ENCODE measurements at regions not wholly inside any gene's neighbourhood (a gene's known extent, or its start where the extent isn't known, plus 50 kb on each side); places are given as distances from the start of the nearest gene placed in this dataset.

DNA sequence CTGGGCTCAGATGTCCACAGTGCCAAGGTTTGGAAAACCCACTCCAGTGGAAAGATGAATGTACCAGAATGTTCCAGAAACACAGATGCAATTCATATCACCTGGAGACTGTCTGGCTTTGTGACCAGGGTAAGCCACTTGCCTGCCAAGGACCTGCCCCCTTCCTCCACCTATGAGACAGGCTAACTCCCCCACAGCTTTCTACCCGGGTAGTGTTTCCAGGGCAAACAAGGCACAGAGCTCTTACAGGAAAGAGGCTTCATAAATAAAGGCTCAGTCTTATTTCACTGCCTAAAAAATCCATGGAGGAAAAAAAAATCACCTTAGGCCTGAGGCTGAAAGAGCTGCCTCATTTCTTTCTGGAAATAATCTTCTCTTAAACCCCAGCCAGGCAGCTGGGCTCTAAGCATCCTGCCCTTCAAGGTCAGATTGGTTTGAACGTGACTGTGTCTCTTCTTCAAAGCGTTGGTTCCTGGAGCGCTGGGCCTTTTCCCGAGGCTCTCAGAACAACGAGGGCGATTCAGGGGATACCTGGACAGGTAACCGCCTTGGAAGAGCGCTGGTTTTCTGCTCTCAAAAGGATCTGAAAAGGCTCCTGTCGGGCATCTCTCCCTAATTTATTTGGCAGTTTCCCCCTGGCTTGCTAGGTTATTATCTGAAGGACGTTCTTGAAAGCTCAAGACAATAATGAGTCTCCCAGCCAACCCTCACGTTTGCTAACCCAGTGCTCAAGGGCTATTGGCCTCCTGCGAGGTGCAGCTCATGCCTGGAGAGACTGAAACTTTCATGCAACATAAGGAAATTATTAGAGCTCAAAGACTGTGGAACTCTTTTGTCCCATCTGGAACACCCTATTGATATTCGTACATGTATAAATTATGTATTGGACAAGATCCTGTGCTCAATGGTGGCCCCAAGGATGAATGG, 199.2 kb upstream of the PMEPA1 start:
- no peak for DNase-seq

DNA sequence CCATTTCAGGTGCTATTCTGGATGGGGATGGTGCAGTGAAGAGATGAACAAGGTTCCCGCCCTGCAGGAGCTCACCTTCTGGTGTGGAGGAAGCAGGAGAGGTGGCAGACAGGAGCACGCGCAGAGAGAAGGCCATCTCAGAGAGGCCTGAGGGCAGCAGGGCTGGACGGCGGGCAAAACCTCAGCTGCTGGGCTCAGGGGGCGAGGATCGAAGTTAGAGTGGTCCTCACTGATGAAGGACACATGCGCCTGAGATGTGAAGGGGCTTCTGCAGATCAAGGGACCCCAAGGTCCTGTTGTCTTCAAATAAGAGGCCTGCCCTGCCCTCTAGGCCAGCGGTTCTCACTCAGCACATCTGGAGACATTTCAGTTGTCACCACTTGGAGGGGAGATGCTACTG, 198.4 kb upstream of the PMEPA1 start:
- no peak for DNase-seq

DNA sequence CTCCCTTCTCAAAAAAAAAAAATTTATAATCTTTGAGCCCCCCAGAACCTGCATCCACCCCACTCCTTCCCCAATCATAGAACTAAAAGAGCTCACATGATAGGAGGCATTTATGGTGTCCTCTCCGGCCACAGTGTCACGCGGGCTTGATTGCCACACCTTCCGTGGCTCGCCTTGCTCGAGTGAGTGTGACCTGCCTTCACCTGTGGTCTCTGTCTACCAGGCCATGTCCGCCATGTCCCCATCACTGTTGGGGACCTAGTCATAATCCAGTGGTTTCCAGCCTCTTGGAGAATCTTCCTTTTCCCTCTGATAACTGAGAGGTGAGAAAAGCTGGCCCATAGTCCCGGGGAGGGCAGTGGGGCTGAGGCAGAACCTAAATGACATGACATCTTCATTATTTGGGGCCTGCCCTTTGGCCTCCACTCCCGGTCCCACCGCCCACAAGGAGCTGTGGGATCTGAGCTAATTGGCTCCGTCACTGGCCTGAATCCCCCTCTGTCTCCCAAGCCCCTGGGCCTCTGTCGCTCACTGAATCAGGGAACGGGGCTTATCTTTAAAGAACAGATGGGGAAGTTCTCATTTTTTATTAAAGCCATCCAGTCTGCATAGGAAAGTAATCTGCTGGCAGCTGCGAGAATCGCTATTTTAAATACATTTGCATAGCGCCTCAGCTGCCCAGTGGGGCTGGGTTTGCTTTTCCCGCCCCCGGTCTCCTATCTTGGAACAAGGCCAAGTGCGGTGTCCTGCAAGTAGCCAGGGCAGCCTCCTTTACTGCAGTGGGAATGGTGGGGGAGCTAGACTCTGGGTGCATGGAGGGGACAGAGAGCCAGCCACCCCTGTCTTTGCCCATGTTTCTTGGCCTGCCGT, 197.6 kb upstream of the PMEPA1 start:
- DNase-seq: no peak

DNA sequence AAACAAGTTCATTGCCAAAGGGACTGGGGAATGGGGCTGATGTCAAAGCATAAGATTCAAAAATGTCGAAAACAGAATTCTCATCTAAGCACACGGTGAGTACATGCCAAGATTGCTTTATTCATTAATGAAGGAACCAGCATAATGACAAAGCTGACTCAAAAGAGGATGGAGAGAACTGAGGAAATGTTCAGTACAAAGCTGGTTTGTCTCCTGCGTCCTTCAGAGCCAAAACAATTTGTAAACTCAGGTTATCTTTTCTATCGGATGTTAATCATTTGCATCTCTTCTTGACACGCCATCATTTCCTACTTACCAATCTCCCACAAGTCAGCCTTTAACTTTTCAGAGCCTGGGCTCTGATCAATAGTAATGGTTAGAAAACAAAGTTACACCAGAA, 195.6 kb upstream of the PMEPA1 start:
- no peak for DNase-seq

- DNase-seq: no peak
Observed at GRCh38 chr20:57904314-57905105, 194.7 kb upstream of the PMEPA1 start.

DNA sequence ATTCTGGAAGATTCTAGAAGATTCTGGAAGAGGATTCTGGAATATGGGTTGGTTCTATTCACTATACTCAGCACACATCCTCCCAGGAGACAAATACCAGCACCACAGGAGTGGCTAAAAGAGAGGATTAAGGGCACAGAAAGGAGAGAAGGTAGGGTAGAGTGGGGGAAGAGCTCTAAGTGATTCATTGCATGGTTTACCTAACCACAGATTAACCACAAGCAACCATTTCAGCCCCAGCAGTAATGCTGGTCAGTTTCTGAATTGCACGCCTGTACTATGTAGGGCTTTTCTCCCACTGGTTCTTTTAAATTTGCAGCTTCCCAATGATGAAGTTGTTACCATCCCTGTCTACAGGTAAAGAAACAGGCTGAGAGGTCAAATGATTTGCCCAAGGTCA, 192.7 kb upstream of the PMEPA1 start:
- no peak for DNase-seq

GRCh38 chr20:57901526-57901925, 191.7 kb upstream of the PMEPA1 start:
- no peak for DNase-seq

DNA sequence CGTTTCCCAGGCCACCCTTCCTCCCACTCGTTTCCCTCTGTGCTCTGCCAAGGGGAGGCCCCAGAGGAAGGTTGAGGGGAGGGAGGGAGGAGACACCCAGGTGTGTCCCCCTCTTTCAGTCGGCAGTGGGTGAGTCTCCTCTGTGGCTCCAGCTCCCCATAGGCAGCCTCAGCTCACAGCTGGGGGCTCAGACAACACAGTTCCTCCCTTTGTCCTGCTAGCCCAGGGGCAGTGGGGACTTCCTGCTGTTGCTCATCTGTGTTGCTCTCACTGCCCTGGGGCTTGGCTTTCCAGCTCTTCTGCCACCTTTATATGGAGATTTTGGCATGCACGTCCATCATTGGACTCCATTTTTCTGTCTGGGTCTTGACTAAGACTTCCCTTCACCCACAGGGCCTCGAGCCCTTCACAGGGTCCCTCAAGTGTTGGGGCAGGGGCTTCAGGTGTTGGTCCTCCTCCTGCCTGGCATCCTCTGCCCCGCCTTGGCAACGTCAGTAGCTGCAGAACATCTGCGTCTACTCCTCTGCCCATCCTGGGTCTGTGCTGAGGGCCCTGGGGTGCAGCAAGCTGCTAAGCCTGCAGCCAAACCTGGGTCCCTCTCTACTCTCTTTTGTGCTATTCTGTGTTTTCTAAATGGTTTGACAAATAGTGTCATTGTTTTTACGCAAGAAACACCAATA, 190.6 kb upstream of the PMEPA1 start:
- no peak for DNase-seq

GRCh38 chr20:57899554-57899953, 189.7 kb upstream of the PMEPA1 start:
- DNase-seq: no peak

DNA sequence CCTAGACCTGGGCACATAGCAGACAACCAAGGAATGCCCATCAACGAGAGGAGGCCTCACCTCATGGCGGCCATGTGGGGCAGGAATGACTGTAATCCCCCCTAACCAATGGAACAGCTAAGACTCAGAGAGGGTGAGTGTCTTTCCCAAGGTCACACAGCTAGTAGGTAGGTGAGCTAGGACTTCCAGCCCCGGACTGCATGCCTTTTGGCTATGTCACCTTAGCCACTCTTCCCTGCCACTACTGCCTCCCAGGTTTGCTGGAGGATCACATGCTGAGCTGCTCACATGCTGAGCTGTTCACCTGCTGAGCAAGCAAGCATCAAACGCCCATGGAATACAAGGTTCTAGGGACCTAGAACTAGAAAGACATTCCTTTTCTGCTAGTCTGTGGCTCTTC, 188.5 kb upstream of the PMEPA1 start:
- no peak for DNase-seq

GRCh38 chr20:57897891-57898290, 188.1 kb upstream of the PMEPA1 start:
- no peak for DNase-seq

DNA sequence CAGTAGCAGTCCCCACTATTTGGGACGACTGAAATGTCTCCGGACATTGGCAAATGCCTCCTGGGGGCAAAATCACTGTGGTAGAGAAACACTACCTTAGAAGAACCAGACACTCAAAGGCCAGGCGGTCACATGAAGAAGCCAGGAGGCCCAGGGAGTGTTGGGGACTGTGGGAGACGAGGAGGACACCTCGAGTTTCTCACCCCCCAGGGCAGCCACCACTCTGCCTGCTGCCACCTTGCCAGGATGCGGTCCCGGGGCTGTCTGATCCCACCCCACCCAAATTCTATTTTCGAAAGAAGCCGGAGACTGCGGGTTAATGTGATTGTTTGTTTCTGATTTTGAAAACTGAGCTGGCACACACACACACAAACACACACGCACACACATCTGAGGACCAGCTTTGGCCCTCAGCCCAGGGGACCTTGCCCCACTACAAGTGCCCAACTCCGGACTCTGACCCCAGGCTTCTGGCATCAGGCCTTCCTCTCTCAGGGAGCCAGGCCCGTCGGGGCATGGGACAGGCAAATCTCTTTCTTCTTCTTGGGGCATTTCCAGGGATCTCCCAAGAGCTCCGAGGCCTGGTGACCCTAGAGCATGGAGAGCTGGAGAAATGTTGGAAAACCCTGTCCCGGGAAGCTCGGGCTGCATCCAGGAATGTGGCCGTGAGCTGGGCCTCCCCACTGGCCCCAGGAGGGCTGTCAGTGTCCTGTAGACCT, 187.5 kb upstream of the PMEPA1 start:
- no peak for DNase-seq

DNA sequence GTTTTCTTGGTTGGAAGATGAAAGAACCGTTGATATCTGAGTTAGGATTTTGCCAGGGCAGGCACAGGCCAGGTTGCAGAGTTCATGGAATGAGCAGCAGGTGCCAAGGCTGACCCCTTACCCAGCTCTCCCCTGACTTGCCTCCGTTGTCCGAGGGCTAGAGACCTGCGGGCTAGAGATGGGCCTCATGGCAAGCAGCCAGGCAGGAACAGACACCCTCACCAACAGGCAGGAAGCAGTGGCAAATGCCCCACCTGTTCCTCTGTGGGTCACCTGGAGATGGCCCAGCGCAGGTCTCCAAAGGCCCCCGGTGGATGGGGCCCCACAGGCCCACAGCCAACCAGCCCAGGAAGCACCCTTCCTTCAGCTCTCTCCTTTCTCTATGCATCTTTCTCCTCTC, 186.7 kb upstream of the PMEPA1 start:
- no peak for DNase-seq

- DNase-seq: no peak
Observed at GRCh38 chr20:57896017-57896416, 186.2 kb upstream of the PMEPA1 start.

DNA sequence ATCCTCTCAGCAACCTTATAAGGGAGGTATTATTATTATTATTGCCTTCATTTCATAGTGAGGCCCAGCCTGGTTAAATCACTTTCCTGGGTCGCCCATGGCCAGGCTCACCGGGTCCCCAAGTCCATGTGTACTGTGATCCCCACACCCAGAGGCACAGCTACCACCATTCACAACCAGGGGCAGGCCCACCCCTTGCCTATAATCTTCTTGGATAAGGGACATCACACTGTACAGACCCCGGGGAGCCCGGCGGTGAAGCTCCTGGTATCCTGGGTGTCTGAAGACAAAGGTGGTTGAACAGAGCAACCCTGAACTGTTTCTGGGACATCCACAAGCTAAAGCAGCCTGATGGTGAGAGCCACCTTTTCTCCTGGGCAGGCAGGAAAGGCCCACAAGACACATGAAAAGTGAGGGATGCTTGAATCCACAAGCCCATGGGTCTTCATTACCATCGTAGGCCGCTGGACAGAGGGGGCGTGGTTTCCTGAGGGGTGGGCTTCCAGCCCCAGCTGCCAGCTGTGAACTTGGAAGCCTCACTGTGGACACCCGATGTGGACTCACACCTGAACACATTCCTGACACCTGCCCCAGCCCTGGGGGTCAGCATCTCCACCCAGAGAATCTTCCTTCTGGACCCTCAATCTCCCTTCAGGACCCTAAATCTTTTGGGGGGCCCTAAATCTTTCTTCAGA, 185.5 kb upstream of the PMEPA1 start:
- DNase-seq: no peak

DNA sequence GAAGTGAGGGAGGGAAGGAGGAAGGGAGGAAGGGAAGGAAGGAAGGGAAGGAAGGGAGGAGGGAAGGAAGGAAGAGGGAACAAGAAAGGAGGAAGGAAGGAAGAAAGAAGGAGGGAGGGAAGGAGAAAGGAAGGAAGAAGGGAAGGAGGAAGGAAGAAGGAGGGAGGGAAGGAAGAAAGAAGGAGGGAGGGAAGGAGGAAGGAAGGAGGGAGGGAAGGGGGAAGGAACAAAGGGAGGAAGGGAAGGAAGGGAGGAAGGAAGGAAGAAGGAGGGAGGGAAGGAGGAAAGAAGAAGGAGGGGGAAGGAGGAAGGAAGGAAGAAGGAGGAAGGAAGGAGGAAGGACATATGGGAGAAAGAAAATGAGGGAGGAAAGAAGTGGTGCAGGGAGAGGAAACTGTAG, 184.7 kb upstream of the PMEPA1 start:
- no peak for DNase-seq

DNA sequence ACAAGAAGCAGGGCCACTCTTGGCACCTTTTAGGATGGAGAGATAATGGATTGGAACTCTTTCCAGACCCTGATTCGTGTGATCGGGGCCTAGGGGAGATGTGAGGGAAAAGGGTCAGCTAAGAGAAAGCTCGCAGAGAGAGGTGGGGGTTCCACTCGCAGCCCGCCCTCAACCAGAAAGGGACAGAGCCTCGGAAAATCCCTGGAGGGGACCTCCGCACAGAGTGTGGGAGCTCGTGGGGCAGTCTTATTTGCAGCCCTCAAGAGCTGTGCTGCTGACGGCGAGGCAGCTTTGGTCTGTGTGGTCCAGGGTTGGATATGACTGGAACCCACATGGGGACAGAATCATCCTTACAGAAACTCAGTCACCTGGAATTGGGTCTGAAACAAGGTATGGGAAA, 184.3 kb upstream of the PMEPA1 start:
- no peak for DNase-seq

GRCh38 chr20:57893366-57893999, 183.7 kb upstream of the PMEPA1 start:
- no peak for DNase-seq

GRCh38 chr20:57892471-57892870, 182.7 kb upstream of the PMEPA1 start:
- no peak for DNase-seq

- no peak for DNase-seq
Observed at GRCh38 chr20:57891014-57891413, 181.2 kb upstream of the PMEPA1 start.
